NCI-H187 treated with DMSO at 0.1 percent for 48 hours (cell line): ENCODE measurements at regions not wholly inside any gene's neighbourhood (a gene's known extent, or its start where the extent isn't known, plus 50 kb on each side); places are given as distances from the start of the nearest gene placed in this dataset.

Experiments used
- DNase-seq: peaks from one replicate; lab custom pipeline; 2025; lab: John Stamatoyannopoulos, UW

DNA sequence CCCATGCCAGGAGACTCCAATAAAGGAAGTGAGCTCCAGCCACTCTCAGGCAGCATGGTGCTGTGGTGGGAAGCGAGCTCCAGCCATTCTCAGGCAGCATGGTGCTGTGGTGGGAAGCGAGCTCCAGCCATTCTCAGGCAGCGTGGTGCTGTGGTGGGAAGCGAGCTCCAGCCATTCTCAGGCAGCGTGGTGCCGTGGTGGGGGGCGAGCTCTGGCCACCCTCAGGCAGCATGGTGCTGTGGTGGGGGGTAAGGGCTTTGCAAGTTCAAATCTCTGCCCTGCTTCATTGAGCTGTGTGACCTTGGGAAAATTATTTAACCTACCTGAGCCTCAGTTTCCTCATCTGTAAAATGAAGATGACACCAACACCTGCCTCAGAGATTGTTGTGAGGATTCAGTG lies 975.1 kb downstream of the BCL11B start:
- DNase-seq: no peak

DNA sequence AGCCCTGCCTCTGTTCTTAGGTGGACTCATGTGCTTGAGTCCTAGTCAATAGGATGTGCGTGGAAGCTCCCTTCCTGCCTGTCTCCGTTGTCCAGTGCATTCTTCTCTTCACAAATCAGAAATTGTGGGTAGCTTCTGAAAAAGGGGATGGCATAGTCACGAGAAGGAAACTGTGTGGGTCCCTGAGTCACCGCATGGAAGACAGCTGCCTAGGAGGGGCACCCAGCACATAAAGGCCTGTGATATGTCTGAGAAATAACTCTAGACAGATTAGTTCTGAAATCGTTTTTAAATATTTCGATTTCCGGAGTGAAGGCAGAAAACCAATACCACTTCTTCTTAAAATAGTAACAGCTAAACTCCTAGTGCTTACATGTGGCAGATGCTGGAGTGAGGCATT lies 974.4 kb downstream of the BCL11B start:
- no peak for DNase-seq

DNA sequence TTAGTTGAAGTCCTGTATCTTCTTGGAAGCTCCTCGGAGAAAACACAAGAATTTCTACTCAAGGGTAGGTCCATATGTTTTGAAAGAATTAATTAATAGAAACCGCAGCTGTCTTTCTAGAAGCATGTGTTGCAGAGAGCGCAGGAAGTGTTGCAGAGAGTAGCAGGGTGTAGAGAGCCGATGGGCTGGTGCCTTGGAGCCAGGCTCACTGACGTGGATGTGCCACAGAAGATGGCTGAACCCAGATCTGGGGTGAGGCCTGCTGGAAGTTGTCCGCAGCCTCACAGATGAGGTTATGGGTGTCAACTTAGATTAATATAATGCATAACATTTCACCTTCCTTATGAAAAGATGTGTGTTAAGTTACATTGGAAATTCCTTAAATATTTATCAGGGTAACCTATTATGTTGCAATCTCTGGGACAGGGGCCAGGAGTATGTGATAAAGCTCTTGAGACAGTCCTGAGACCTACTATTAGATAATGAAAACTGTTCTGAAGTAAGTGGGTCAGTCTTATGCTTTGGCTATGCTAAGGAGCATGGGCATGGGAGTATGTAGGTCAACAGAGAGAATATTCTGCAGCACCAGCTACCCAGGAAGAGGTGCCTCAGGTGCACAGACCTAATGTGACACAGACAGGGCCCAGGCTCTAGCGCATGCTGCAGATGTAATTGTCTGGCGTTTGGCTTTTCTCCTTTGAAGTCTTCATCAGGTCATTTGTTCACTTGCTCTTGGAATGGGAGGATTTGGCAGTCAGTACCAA lies 973.3 kb downstream of the BCL11B start:
- DNase-seq: no peak

DNA sequence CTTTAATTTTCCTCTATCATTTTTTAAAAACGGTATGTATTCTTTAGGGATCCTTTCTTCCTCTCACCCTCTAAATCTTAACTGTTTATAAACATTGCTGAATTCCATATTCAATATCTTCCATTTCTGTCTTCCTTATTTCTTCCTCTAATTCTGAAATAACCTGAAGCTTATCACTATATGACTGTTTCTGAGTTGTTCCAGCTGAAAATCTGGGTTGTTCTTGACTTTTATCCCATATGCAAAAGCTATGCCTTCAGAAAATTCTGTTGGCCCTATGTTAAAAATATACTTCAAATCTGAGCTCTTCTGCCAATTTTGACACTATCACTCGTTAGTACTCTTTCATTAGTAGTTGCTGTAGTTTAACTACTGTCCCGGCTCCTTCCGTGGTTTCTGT lies 970.3 kb downstream of the BCL11B start:
- DNase-seq: no peak

DNA sequence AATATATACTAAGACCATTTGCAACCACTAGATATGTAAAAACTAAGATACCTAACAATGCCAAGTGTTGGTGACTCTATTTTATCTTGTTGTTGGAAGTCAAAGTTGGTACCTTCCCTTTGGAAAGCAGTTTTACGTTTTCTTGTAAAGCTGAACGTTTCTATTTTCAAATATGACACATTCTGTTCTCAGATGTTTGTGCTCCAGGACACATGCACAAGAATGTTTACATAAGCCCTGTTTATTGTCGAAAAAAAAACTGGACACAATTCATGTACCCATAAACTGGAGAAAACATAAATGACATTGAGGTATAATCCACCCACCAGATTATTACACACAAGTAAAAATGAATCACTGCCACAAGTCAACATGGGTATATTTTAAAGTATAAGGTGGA lies 967.4 kb downstream of the BCL11B start:
- no peak for DNase-seq

DNA sequence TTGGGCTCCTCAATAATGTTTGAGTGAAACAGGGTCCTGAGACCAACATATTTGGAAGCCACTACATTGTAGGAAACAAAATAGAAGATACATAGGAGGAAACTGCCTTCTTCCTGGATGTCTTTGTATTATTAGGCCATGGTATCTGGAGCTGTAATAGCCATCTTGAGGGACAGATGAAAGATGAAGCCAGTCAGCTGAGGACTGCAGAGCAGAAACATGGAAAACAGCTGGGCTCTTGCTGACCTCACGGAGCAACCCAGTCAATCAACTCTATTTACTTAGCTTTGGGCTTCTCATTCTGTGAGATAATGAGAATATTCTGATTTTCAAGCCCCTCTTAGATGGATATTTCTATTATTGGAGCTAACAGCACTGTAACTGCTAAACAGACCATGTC lies 962.4 kb downstream of the BCL11B start:
- DNase-seq: no peak

DNA sequence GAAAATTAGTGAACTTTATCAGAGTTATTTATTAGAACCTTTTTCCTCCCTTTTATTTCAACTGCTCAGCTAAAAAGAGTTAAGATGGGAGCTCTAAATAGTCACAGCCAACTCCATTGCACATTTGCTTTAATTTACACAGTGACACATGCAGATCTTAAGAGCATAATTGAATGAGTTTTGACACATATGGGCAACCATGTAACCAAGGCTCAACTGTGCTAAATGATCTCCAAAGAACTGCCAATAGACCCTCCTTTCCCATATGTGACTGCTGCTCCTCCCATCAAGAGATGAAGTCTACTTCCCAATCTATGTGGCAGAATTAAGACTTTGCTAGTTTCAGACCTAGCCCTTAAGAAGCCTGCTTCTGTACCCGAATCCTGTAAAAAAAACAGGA lies 960.0 kb downstream of the BCL11B start:
- DNase-seq: no peak

DNA sequence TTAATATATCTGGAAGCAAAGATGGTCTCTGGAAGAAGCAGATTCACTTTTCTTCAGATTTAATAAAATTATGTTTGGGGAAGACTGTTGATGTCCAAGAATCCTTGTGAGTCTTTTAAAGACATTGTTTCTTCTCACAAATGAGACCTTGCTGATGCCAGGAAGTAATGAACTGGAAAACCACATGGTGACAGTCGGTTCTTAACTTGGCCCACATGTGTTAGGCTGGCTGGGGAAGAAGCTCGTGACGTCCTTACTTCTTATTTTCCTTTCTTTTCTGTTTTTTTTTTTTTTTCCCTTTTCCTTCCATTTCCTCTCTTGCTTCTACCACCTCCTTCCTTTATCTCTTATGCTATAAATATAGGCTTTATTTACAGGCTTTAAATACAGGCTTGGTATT lies 950.2 kb downstream of the BCL11B start:
- DNase-seq: no peak

DNA sequence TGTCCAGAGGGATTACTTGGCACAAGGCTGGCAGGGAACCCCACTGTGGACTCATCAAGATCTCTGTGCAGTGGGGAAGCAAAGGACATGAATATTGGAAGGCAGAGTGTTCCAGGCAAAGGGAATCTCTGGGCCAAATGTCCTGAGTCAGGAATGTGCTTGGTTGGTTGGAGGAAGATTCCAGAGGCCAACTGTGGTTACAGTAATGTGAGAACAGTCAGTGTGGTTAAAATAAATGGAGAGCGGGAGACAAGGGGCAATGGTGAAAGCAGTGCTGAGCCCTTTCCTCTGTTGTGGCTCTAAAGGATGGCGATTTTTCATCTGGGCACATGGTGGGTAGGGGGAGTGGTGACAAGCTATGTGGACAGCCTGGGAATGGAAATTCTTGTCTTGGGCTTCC lies 948.2 kb downstream of the BCL11B start:
- DNase-seq: no peak

DNA sequence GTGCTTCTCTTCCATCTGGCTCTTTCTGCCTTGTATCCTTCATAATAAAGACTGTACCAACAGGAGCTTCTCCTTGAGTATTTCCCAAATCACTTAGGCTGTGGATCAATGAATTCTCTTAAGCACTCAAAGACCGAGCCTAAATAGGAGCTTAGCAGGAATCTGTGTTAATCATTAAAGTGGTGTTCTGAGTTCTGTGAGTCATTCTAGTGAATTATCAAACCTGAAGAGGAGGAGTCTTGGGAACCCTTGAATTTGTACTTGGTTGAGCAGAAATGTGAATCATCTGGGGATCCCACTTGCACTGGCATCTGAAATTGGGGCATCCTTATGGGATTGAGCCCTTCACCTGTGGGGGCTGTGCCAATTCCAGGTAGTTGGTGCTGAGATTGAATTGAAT lies 946.2 kb downstream of the BCL11B start:
- DNase-seq: no peak

DNA sequence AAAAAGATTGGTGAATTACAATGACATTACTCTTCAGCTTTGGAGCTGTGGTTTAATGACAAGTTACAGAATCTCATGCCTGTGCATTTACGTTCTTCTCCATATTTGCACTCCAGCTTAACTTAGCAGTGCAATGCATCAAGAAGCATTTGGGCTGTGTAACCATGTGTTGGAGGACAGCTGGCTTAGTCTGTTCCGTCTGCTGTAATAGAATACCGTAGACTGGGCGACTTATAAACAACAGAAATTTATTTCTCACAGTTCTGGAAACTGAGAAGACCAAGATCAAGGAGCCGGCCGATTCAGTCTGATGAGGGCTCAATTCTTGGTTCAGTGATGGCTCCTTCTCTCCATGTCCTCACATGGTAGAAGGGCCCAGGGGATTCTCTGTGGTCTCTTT lies 943.5 kb downstream of the BCL11B start:
- no peak for DNase-seq

DNA sequence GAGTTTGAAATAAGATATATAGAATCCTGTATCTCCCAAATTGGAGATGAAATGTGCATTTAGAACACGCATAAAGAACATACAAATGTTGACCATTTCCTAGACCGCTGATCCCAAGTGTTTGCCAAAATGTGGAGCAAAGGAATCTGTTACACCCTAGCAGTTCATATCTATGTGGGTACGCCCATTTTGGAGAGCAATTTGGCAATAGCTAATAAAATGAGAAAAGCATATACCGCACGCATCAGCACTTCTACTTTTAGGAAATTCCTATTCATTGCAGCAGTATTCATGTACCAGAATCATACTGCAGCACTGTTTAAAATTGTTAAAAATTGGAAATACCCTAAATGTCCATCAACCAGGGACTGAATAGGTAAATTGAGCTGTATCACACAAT lies 937.8 kb downstream of the BCL11B start:
- DNase-seq: no peak

DNA sequence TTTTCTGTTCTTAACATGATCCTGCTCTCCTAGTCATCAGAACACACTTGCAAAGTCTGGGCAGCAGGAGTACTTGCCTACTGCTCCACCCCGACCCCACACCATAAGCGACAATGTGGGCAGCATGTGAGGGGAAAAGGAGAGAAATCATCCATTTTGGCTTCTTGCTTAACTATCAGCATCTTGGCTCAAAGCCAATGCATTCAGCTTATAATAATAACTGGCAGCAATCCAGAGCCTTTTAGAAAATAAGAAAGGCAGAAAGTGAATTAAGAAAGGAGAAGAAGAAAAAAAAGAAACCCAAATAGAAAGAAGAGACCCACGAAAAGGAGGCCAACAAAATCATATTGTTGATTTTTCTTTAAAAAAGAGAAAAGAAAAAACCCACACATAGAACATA lies 930.8 kb downstream of the BCL11B start:
- no peak for DNase-seq

DNA sequence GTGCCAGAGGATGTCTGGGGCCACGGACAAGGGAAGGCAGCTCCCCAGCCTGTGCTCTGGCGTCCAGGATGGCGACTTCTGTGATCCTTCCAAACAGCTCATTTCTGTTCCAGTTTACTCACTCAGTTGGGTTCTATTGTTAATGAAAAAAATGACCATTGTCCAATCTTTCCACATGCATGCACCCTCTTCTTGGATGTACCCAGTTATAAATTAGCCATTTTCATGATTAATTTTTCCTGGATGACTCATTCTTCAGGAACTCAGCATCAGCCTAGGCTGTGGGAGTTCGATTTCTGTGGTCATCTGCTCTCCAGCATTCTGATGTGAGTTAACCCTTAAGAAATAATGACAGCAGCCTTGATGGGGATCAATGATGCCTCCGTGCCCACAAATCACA lies 926.8 kb downstream of the BCL11B start:
- no peak for DNase-seq

DNA sequence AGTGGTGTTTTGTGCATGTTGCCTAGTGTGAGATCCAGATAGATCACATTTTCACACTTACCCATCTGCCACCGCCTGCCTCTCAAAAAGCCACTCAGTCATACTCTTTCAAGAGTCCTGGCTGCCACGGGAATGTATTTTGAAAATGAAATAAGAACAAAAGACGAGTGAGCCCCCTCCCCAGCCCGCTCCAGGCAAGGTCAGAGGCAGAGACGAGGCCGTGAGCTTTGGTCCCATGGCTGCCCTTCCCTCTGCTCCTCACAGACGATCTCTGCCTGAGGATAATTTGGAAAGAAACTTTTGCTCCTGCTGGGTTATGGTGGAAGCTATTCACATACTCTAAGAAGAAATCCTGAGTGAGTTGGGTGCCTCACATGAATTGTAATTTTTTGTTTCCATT lies 924.3 kb downstream of the BCL11B start:
- DNase-seq: no peak

DNA sequence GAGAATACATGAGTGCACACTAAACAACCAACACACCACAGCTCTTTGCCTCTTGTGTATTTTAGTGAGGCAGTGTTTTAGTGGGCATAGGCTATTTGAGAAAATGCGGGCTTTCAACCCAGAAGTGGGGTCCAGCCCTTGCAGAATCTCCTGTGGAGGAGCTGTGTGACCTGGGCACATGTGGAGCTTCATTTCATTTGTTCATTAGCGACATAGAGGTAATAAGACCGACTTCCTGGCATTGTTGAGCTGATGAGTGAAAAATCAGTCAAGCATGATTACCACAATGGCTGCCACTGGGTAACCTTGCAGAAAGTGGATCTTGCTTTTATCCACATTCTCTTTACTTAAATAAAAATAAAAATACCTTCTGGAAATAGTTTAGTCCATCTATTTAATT lies 923.5 kb downstream of the BCL11B start:
- DNase-seq: no peak

DNA sequence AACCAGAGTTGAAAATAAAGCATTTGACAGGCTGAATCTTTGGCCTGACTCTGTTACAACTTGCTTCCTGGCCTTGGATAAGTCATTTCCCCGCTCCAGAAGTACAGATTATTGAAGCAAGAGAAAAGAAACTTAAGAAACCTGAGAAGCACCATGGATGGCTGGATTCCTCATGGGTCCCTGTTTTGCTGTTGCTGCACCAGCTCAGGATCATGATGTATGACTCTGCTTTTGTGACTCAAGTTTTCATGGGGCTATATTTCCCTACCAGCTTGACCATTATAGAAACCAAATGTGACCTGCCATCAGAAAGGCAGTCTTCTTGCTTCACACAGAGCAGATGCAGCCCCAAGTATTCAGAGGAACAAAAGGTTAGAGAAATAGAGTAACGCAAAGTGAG lies 921.8 kb downstream of the BCL11B start:
- no peak for DNase-seq

DNA sequence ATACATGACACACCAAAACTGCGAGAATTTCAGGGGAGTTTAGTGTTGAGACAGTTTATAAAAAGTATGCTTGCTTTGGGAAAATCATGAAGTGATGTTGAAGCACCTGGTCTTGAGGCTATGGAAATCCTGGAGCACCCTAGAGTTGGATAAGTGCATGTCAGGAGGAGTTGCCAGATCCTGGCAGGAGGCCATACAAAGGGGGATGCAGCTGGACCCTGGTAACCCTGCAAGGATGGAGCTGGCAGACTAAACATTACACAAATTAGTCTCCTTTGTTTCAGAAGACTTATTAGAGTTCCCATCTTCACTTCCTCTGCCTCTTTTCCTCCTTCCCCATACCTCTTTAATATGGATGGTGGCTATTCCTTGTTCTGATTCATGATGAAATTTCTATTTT lies 907.0 kb downstream of the BCL11B start:
- no peak for DNase-seq

DNA sequence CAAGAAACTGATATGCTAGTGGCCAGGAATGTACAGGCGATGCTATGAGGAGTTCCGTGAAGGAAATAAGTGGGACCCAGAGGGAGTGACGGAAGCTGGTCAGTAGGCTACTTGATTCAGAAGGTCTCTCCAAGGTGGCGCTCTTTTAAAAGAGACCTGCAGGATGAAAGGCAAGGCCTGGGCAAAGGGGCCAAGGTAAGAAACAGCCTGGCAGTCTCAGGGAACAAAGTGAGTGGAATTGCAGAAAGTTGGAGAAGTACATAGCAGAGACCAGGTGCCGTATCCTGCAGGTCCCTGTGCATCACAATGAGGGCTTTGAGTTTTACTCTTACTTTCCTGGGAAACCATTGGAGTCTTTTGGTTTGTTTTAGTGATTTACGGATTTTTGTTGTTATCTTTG lies 905.6 kb downstream of the BCL11B start:
- no peak for DNase-seq

DNA sequence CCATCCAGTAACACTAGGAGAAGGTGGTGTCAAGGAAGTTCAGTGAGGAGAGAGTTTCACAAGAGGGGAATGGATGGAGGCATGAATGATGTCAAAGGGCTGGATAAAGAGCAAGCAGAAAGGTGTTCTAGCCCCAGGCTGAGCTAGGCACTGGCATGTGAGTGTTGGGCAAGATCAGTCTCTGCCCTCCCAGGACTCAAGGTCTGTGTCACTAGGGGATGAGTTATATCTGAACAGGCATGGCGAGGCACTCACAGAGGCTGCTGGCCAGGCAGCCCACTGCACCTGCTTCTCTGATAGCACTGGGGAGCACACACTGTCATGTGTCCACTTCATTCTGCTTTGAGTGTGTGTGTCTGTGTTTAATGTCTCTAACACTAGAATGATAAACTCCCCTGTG lies 903.8 kb downstream of the BCL11B start:
- DNase-seq: no peak

DNA sequence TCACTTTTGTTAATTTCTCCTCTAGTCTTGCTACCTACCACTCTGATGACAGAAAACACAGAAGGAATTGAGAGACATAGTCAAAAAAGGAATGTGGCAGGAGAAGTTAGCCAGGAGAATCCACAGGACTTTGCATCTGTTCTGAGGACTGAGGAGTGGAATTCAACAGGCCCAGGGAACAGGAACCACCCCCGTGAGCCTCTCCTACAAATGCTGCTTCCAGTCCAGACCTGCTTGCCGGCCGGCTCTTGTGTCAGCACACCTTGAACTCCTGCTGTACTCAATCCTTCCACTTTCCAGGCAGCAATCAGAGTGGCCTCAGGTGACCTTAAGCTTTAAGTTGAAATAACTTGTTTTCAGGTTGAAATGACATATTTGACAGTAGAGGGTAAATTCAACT lies 903.1 kb downstream of the BCL11B start:
- no peak for DNase-seq

DNA sequence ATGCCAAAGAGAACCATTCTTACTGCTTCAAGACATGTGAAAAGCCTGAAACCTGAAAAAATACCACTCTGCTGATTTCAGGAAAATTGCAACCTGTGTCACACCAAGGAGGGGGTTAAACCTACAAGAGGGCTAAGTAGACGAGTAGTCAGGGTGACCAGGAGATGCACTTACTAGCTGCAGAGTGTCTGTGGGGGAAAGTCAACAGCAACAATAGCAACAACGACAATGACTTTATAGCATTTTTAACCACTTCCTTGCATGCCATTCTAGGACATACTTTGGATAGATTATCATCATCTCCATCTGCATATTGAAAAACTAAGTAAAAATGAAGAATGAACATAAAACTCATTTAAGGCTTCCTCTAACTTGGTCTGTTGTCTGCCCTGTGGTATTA lies 902.7 kb downstream of the BCL11B start:
- DNase-seq: no peak

DNA sequence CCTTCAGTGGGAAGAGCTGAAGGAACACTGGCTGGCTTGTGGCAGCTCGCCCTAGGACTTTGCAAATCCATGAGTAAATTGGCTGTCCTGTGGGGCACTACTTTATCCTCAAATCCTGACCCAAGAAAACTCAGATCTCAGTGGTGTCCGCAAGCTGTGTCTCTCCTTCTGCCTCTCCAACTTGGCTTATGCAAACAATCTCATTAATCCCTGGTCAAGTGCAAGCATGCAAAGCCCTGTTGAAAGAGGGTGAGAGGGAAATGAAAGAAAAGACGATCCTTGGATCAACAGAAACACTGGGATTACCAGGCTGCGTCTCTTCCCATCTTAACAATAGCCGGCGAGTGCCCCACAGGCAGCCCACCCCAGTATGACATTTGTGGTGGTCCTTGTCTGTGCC lies 901.6 kb downstream of the BCL11B start:
- DNase-seq: no peak

DNA sequence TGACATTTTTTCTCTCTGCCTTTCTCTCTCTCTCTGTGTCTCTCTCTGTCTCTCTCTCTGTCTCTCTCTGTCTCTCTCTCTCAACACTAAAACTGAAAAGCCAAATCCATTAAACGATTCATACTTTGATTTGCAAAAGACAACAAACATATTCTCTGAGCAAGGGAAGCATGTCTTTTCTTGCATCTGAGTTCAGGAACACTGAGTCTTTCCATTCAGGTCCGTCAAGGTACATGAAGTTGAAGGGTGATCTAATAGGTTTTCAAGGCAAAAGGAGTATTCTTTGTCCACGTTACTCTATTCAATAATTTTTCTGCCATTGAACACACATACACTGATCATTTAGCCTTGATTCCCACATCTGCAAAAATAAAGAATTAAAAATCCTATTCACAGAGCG lies 900.9 kb downstream of the BCL11B start:
- no peak for DNase-seq

DNA sequence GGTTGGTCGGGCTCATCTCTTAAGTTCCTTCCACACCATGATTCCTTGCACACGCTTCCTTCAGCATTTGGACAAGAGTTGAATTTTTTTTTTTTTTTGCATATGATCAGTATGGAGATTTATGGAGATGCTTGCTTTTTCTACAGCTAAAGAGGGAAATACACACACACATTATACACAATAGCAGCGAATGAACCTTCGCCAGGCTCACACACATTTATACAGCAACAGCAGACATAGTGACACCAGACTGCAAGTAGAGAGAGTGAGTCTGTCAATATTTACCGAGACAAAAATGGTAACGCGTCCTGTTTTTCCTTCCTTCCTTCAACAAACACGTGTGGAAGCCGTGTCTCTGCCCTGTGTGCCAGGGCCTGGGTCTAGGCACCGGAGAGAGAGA lies 897.9 kb downstream of the BCL11B start:
- DNase-seq: no peak
